ENCODE measurements at regions not wholly inside any gene's neighbourhood (a gene's known extent, or its start where the extent isn't known, plus 50 kb on each side); places are given as distances from the start of the nearest gene placed in this dataset.
"Not testable (repeated sequence)": the region's sequence is repeated elsewhere in the genome, so short reads cannot be mapped to it uniquely, and the experiment has no call there.

- DNase-seq: no peak
Observed at GRCh38 chr14:37650356-37651037, 55.1 kb downstream of the TTC6 start.

GRCh38 chr14:37652042-37652441, 56.6 kb downstream of the TTC6 start:
- DNase-seq: no peak

GRCh38 chr14:37655418-37655817, 60.0 kb downstream of the TTC6 start:
- DNase-seq: no peak

GRCh38 chr14:37658156-37658555, 62.7 kb downstream of the TTC6 start:
- no peak for DNase-seq

DNA sequence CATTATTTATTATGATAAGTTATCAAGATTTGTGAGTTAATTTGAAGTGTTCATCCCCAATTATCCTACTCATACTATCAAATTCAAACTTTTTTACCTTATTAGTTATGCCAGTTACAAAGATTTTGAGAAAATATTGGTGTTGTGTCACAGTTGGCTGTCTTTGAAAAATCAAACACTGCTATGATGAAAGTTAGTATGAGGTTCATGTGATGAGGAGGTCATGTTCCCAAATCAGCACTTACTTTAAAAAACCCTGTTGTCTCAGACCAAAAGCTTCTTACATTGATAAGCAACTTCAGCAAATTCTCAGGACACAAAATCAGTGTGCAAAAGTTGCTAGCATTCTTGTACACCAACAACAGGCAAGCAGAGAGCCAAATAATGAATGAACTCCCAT, 68.1 kb downstream of the TTC6 start:
- no peak for DNase-seq

DNA sequence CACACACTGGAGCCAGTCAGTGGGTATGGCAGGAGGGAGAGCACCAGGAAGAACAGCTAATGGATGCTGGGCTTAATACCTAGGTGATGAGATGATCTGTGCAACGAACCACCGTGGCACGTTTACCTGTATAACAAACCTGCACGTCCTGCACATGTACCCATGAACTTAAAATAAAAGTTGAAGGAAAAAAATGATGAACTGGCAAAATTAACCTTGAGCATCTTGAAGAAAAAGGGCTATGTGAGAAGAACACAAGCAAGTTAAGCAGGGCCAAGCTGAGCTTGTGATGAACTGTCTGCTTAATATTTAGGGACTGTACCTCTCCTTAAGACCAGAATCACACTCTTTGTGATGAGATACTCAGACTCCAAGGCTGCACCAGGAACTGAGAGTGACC, 70.0 kb downstream of the TTC6 start:
- DNase-seq: no peak

DNA sequence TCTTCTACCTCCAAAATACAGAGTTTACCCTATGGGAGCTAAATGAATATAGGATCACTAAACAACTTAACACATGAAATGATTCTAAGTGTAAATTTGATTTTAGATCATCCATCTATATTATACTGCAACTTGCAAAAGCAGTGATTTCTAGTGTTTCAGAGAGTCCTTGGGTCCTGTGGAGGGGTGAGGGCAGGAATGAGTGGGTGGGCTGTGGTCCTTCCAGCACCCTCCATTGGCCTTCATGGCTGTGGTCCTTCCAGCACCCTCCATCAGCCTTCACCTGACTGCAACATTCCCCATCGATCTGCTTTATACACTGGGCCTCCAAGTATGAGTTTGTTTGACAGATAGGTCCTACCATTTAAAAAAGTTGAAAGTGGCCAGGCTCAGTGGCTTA, 70.5 kb downstream of the TTC6 start:
- DNase-seq: no peak

DNA sequence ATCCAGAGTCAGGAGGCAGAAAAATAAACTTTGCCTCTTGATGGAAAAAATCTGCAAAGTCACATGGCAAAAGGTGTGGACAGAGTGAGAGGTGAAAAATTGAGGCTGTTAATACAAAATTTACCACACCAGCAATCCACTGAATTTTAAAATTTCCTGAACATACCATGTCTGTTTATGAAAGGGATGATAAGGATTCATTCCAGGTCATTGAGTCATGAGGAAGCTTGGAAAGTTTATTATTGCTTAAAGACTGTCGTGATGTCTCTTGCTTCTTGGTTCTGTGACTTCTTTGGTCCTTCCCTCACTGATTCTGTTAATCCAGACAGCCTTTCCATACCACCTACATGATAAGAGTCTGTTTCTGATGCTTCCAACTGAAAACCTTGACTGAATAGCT, 73.2 kb downstream of the TTC6 start:
- DNase-seq: no peak

- DNase-seq: no peak
Observed at GRCh38 chr14:37669242-37669641, 73.8 kb downstream of the TTC6 start.

- DNase-seq: no peak
Observed at GRCh38 chr14:37673439-37673838, 78.0 kb downstream of the TTC6 start.

DNA sequence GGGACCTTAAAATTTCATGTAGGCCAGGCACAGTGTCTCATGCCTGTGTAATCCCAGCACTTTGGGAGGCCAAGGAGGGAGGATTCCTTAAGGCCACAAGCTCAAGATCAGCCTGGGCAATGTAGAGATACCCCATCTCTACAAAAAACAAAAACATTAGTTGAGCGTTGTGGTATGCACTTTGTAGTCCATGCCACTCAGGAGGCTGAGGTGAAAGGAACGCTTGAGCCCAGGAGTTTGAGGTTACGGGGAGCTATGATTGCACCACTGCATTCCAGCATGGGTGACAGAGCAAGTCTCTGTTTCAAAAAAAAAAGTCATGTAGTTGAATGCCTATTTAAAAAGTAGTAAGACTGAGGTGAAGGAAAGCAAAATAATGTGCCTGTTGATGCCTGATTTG, 83.5 kb downstream of the TTC6 start:
- no peak for DNase-seq

DNA sequence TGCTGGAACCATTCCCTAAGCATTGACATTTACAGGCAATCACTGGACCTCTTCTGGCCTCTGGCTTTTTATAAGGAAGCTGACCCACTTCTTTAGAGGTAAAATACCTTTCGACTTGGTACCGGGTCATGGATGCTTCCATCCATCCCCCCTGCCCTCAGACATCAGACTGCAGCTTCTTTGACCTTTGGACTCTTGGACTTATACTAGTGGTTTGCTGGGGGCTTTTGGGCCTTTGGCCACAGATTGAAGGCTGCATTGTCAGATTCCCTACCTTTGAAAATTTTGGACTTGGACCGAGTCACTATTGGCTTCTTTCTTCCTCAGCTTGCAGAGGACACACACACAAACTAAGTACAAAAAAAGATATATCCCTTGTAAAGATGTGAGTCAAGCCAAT, 86.1 kb downstream of the TTC6 start:
- DNase-seq: no peak

DNA sequence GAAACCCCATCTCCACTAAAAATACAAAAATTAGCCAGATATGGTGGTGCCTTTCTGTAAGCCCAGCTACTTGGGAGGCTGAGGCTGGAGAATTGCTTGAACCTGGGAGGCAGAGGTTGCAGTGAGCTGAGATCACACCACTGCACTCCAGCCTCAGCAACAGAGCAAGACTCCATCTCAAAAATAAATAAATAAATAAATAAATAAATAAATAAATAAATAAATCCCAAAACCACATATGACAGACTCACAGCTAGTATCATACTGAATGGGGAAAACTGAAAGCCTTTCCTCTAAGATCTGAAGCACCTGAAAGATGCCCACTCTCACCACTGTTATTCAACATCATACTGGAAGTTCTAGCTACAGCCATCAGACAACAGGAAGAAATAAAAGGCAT, 97.3 kb downstream of the TTC6 start:
- not testable (repeated sequence) for DNase-seq

DNA sequence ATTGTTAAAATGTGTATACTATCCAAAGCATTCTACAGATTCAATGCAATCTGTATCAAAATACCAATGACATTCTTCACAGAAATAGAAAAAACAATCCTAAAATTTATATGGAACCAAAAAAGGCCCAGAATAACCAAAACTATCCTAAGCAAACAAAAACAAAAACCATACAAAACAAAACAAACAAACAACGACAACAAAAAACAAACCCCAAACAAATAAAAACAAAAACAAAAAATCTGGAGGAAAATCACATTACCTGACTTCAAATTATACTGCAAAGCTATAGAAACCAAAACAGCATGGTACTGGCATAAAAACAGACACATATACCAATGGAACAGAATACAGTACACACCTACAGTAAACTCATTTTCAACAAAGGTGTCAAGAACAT, 98.0 kb downstream of the TTC6 start:
- not testable (repeated sequence) for DNase-seq

GRCh38 chr14:37695866-37696265, 100.4 kb downstream of the TTC6 start:
- DNase-seq: no peak

DNA sequence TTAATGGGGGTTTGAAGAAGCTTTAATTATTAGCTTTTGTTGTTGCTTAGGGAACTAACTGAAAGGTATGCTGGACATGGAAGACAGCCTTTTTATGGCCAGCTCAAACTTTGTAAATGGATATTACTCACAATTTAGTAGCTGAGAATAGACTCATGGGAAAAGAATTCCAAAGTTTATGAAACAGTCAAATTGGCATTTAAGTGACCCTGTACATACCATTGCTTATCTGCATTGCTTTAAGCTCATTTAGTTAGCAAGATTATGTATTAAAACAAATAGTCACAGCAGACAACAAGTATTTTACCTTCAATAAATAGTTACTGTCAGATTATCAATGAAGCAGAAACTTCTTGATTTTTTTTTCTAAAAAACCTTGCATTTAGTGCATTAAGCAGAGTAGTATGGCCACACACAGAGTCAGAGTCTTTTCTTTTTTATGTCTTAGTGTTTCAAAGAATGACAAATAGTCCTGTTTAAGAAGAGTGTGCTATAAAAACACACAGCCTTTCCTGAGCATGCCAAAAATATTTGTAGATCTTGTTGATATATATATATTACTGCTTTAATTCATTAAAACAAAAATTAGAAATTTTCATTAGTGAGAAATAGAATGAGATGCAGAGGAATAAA, 102.2 kb downstream of the TTC6 start:
- DNase-seq: no peak

GRCh38 chr14:37698840-37699777, 103.7 kb downstream of the TTC6 start:
- no peak for DNase-seq

DNA sequence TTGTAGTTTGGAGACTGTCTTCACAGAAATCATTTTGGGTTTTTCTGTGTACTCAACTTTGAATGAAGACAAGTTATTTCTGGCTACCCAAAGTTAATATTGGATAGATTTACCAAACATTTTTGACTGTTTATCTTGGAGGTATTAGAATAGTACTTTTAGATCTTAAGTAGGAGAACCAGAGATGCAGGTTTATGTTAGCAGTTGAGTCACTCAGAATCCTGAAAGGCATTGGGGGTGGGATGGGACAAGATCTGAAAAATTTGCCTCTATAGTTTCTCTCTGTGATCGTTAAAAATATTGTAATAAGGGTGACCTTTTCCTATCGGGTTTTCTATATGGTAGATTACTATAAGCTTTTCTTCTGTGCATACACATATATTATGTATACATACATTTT, 112.3 kb downstream of the TTC6 start:
- no peak for DNase-seq

GRCh38 chr14:37708481-37708880, 113.1 kb downstream of the TTC6 start:
- no peak for DNase-seq

DNA sequence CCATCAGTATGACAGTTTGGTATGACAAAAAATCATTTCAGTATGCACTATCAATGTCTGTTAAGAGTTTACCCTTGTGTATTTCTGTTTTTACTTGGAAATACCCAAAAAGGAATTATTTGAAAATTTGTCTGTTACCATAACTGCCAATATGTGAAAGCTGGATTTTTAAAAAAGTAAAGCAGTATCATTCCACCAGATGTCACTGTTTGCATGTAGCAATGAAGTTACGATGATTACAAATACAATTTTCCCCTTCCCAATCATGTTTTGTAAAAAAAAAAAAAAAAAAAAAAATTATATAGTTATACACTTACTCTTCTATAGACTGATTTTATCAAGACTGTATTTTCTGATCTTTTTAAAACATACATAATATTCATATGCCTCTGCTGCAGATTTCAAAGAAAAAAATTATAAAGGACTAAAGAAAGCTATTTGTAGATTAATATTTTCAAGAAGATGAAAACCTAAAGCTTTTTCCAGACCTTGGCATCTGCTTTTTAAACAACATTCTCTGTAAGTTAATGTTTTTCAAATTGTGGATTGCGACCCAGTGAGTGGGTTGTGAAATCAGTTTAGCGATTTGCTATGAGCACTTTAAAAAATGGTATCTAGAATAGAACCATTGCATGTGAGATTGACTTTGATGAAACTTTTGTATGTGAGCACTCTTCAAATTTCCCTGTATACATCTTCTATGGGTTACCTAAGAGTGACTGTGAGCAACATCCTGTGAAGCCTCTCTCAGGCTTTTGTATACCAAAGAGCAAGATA, 114.2 kb downstream of the TTC6 start:
- no peak for DNase-seq

GRCh38 chr14:37711356-37711830, 116.0 kb downstream of the TTC6 start:
- DNase-seq: no peak

DNA sequence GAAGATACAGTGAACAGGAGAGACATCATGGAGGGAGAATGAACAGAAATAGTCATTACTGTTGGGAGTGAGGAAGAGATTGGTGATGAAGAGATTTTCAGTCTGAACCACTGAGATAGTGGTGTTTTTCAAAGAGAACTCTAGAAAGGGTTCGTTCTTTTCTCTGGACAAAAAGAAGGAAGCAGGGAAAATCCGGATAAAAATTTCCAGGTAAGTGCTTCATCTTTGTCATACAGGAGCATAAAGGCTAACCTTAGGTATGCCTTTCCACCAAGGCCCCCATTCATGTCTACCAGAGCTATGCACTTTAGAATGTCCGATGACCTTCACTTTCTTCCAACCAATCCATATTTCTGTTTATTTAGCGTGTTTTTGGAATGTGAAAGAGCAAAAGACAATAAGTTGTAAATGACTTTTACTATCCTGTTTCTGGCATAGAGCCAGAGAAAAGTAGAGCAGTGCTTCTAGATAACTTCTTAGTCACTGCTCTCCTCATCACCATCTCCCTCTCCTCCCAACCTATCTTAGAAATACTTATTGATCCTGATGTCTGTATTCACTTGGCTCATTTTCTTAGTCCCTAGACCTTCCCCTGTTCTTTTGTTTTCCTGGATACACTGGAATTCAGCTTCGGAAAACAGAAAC, 116.5 kb downstream of the TTC6 start:
- no peak for DNase-seq
